ENCODE measurements at regions not wholly inside any gene's neighbourhood (a gene's known extent, or its start where the extent isn't known, plus 50 kb on each side); places are given as distances from the start of the nearest gene placed in this dataset.

- ATAC-seq (ENCODE audit: low read depth) = no peak
- H3K27ac ChIP-seq (ENCODE audit: poor library complexity, severe bottlenecking) = no peak overlapping the region
- no peaks in the 10 kb centered on the region for H3K4me1 ChIP-seq (ENCODE audit: insufficient read depth, poor library complexity, severe bottlenecking)
- no peak for DNase-seq (ENCODE audit: low spot score)
- no peak overlapping the region for H3K4me3 ChIP-seq (ENCODE audit: severe bottlenecking)
- TF ChIP-seq CTCF (IDR thresholded peaks at IDR 0.05; ENCODE audit: poor library complexity, severe bottlenecking) = no peak
- no peaks in the 10 kb centered on the region for H3K27me3 ChIP-seq (ENCODE audit: insufficient read depth, poor library complexity, severe bottlenecking)
- no peaks in the 10 kb centered on the region for H3K36me3 ChIP-seq (ENCODE audit: low read depth)
- no peaks in the 10 kb centered on the region for H3K9me3 ChIP-seq (ENCODE audit: severe bottlenecking)
Measured at GRCh38 chr5:84642324-84642723, 257.6 kb upstream of the EDIL3 start.

GRCh38 chr5:84637662-84638375 is 253.1 kb upstream of the EDIL3 start:
- Histone ChIP-seq H3K36me3 (ENCODE audit: low read depth) (no peaks in the 10 kb centered on the region), H3K9me3 (ENCODE audit: severe bottlenecking) (no peaks in the 10 kb centered on the region), H3K27me3 (ENCODE audit: insufficient read depth, poor library complexity, severe bottlenecking) (no peaks in the 10 kb centered on the region), H3K4me3 (ENCODE audit: severe bottlenecking) (no peak overlapping the region), H3K27ac (ENCODE audit: poor library complexity, severe bottlenecking) (no peak overlapping the region), H3K4me1 (ENCODE audit: insufficient read depth, poor library complexity, severe bottlenecking) (no peaks in the 10 kb centered on the region)
- DNase-seq (ENCODE audit: low spot score) = no peak
- ATAC-seq (ENCODE audit: low read depth) = no peak
- no peak for TF ChIP-seq CTCF (IDR thresholded peaks at IDR 0.05; ENCODE audit: poor library complexity, severe bottlenecking)

GRCh38 chr5:84635235-84636055 is 250.8 kb upstream of the EDIL3 start:
- no peaks in the 10 kb centered on the region for H3K36me3 ChIP-seq (ENCODE audit: low read depth)
- DNase-seq (ENCODE audit: low spot score) = no peak
- H3K9me3 ChIP-seq (ENCODE audit: severe bottlenecking) = no peaks in the 10 kb centered on the region
- H3K27ac ChIP-seq (ENCODE audit: poor library complexity, severe bottlenecking) = no peak overlapping the region
- no peak for TF ChIP-seq CTCF (IDR thresholded peaks at IDR 0.05; ENCODE audit: poor library complexity, severe bottlenecking)
- ATAC-seq (ENCODE audit: low read depth) = peak; percentile 23; the same call in 1 of the 3 replicates
- no peaks in the 10 kb centered on the region for H3K27me3 ChIP-seq (ENCODE audit: insufficient read depth, poor library complexity, severe bottlenecking)
- H3K4me3 ChIP-seq (ENCODE audit: severe bottlenecking) = no peak overlapping the region
- H3K4me1 ChIP-seq (ENCODE audit: insufficient read depth, poor library complexity, severe bottlenecking) = no peaks in the 10 kb centered on the region

GRCh38 chr5:84634256-84634655 is 249.6 kb upstream of the EDIL3 start:
- ATAC-seq (ENCODE audit: low read depth) = peak; percentile 42; the same call in 2 of the 3 replicates
- no peaks in the 10 kb centered on the region for H3K36me3 ChIP-seq (ENCODE audit: low read depth)
- no peaks in the 10 kb centered on the region for H3K4me1 ChIP-seq (ENCODE audit: insufficient read depth, poor library complexity, severe bottlenecking)
- H3K4me3 ChIP-seq (ENCODE audit: severe bottlenecking) = no peak overlapping the region
- DNase-seq (ENCODE audit: low spot score) = no peak
- no peak overlapping the region for H3K27ac ChIP-seq (ENCODE audit: poor library complexity, severe bottlenecking)
- no peaks in the 10 kb centered on the region for H3K27me3 ChIP-seq (ENCODE audit: insufficient read depth, poor library complexity, severe bottlenecking)
- TF ChIP-seq CTCF (IDR thresholded peaks at IDR 0.05; ENCODE audit: poor library complexity, severe bottlenecking) = no peak
- H3K9me3 ChIP-seq (ENCODE audit: severe bottlenecking) = no peaks in the 10 kb centered on the region
